NCI-H1436 (cell line): ENCODE measurements at regions not wholly inside any gene's neighbourhood (a gene's known extent, or its start where the extent isn't known, plus 50 kb on each side); places are given as distances from the start of the nearest gene placed in this dataset.
"Not testable (repeated sequence)": the region's sequence is repeated elsewhere in the genome, so short reads cannot be mapped to it uniquely, and the experiment has no call there.

Experiments used
- DNase-seq: peaks from one replicate; lab custom pipeline; 2025; lab: John Stamatoyannopoulos, UW

DNA sequence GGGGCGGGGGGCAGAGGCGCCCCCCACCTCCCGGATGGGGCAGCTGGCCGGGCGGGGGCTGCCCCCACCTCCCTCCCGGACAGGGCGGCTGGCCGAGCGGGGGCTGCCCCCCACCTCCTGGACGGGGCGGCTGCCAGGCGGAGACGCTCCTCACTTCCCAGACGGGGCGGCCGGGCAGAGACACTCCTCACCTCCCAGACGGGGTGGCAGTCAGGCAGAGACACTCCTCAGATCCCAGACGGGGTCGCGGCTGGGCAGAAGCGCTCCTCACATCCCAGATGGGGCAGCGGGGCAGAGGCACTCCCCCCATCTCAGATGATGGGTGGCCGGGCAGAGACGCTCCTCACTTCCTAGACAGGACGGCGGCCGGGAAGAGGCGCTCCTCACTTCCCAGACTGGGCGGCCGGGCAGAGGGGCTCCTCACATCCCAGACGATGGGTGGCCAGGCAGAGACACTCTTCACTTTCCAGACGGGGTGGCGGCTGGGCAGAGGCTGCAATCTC, 240.1 kb downstream of the NPIPA7 start:
- not testable (repeated sequence) for DNase-seq

- not testable (repeated sequence) for DNase-seq
These were observed 245.4 kb downstream of the NPIPA7 start for GRCh38 chr16:16624367-16624766.

- DNase-seq: not testable (repeated sequence)
These were observed 246.2 kb downstream of the NPIPA7 start for GRCh38 chr16:16625140-16625539.

DNA sequence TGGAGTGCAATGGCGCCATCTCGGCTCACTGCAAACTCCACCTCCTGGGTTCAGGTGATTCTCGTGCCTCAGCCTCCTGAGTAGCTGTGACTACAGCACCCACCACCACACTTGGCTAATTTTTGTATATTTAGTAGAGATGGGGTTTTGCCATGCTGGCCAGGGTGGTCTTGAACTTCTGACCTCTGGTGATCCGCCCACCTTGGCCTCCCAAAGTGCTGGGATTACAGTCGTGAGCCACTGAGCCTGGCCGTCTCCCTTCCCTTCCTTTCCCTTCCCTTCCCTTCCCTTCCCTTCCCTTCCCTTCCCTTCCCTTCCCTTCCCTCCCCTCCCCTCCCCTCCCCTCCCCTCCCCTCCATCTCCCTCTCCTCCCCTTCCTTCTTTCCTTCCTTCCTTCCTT, 248.9 kb downstream of the NPIPA7 start:
- DNase-seq: not testable (repeated sequence)

GRCh38 chr16:16638231-16638630, 259.3 kb downstream of the NPIPA7 start:
- not testable (repeated sequence) for DNase-seq

DNA sequence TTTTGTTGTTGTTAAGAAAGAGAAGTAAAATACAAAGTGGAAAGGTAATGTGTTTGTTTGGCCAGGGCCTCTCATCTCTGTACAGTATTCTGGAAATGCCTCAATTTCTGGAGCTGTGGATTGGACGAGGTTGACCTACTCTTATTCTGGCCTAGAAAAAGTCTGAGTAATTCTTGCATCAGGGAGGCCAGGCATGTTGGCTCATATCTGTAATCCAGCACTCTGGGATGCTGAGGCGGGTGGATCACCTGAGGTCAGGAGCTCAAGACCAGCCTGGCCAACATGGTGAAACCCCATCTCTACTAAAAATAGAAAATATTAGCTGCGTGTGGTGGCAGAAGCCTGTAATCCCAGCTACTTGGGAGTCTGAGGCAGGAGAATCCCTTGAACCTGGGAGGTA, 259.8 kb downstream of the NPIPA7 start:
- DNase-seq: not testable (repeated sequence)

DNA sequence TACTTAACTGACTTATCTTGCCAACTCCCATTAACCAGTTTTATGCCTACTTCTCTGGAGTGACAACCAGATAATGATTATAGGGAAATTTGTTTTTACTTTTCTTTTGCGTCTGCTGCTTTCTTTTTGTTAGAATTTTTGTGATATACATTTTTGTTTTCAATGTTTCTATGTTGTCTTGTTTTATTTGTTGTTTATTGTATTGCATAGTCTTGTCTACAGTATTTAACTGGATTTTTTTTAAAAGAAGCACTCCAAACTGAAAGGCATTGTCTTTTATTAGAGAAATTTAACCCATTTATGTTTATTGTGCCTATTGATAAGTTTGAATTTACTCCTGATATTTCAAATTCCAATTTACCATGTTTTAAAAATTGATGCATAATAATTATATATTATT, 264.9 kb downstream of the NPIPA7 start:
- not testable (repeated sequence) for DNase-seq

DNA sequence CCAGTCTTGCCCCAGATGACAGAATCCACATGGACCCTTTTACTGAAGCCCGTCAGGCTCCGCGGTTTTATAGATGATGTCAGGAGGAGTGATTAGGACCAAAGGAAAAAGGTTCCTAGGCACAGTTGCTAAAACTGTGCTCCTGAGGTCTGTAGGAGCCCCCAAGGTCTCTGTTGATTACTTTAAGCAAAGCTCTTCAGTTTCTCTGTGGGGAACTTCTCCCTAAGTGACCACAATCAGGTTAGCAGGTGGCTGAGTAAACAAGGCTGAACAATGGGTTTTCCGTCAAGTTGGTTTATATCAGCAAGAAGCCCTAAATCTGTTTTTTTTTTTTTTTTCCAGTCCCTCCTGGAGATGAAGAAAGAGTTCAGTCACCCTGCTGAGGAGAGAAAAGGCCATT, 269.1 kb downstream of the NPIPA7 start:
- not testable (repeated sequence) for DNase-seq

DNA sequence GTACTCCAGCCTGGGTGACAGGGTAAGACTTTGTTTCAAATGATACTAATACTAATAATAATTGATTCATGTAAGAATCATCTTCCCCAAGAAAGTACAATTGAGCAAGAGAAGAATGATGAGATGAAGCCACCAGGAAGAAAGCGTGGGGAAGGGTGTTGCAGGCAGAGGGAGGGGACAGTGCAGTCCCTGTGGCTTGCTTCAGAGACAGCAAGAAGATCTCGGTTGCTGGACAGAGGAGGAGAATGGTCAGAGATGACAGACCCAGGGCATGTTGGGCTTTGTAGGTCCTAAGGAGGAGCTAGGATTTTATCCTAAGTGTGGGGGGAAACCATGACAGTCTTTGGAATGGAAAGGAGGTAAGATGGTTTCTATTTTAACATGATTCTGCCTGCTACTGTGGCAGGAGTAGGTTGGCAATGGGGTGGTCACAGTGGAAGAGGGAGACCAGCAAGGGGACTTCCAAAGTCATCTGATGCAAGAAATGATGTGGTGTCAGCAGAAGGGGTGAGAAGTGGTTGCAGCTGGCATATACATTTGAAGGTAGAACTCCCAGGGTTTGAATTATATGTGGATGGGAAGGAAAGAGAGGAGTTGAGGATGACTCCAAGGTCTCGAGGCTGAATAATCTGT, 293.4 kb downstream of the NPIPA7 start:
- not testable (repeated sequence) for DNase-seq

DNA sequence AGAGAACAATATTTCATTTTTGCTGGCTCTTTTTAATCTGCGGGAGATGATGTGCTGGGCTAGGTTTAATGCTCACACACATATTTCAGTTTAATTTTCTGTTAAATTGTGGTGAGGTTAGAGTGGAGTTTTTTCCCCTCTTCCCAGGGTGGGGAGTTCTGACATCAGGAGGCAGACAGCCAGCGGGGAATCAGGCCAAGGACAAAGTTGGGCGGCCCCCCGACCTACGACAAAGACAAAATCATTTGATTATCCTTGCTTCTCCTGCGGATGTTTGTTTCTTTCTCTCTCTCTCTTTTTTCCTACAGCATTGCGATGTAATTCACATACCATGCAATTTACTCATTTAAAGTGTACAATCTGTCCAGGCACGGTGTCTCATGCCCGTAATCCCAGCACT, 295.9 kb downstream of the NPIPA7 start:
- not testable (repeated sequence) for DNase-seq

DNA sequence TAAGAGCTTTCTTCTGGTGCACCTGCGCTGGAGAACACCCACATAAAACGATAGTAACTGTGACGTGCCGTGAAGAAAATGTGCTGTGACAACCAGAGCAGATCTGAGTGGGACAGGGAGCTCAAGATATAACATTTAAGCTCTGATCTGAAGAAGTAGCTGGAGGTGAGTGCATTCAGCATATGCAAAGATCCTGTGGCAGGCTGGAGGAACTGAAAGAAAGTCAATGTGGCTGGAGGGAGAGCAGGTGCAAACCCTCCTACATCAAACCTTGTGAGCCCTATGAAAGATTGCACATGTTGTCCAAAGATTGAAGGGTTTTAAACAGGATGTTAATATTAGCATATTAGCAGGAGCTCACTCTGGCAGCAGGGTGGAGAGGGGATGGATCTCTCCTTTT, 342.9 kb downstream of the NPIPA7 start:
- DNase-seq: not testable (repeated sequence)

- DNase-seq: not testable (repeated sequence)
These were observed 343.7 kb downstream of the NPIPA7 start for GRCh38 chr16:16722666-16723065.

DNA sequence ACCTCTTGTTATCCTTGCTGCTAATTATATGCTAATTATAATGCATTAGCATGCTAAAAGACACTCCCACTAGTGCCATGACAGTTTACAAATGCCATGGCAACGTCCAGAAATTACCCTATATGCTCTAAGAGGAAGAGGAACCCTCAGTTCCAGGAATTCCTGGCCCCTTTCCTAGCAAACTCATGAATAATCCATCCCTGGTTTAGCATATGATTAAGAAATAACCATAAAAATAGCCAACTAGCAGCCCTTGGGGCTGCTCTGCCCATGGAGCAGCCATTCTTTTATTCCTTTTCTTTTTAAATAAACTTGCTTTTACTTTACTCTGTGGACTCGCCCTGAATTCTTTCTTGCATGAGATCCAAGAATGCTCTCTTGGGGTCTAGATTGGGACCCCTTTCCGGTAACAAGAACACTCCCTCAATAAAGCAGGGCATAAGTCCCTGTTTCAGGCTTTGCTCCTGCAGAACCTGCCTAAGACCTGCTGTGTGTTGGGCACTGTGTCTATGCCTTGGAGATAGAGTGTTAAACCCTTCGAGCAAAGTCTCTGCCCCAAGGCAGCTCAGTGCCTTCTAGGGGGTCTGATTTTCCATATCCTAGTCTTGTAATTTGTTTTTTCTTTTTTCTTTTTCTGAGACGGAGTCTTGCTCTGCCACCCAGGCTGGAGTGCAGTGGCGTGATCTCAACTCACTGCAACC, 345.0 kb downstream of the NPIPA7 start:
- not testable (repeated sequence) for DNase-seq

- not testable (repeated sequence) for DNase-seq
These were observed 348.1 kb downstream of the NPIPA7 start for GRCh38 chr16:16727048-16727447.

DNA sequence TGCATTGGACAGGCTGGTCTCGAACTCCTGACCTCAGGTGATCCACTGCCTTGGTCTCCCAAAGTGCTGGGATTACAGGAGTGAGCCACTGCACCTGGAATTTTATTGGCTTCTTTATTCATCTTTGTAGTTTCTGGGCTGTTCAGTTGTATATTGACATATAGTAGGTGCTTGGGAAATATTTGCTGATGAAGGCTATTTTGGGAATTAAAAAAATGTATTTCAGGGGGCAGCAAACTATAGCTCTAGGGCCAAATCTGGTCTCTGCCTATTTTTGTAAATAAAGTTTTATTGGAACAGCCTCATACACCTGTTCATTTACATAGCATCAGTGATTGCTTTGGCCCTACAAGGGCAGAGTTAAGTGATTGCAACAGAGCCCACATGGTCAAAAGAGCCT, 363.6 kb downstream of the NPIPA7 start:
- not testable (repeated sequence) for DNase-seq

DNA sequence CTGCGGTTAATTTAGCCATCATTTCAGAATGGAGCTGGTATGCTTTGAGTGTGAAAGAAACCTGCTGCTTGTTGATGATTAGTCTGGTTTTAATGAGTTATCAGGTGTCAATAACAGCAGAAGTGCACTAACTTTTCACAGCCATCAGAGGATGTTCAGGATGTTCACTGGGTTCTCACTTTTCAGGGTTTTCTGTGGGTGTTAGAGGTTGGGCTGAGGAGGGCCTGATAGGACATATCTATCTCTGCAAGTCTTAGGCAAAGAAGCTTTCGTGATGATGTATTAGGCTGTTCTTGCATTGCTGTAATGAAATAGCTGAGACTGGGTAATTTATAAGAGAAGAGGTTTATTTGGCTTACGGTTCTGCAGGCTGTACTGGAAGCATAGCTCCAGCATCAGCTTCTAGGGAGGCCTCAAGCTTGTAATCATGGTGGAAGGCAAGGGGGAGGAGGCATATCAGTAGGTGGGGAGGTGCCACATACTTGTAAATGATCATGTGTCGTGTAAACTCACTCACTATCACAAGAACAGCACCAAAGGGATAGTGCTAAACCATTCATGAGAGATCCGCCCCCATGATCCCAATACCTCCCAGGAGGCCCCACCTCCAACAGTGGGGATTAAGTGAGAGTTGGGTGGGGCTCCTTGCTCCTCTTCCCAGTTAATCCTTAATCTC, 376.2 kb downstream of the NPIPA7 start:
- DNase-seq: not testable (repeated sequence)

- no peak for DNase-seq
These were observed 384.5 kb downstream of the NPIPA7 start for GRCh38 chr16:16763449-16763848.

DNA sequence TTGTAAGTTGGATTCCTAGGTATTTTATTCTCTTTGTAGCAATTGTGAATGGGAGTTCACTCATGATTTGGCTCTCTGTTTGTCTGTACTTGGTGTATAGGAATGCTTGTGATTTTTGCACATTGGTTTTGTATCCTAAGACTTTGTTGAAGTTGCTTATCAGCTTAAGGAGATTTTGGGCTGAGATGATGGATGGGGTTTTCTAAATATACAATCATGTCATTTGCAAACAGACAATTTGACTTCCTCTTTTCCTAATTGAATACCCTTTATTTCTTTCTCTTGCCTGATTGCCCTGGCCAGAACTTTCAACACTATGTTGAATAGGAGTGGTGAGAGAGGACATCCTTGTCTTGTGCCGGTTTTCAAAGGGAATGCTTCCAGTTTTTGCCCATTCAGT, 391.8 kb downstream of the NPIPA7 start:
- not testable (repeated sequence) for DNase-seq

GRCh38 chr16:16774389-16774788, 395.4 kb downstream of the NPIPA7 start:
- DNase-seq: no peak

DNA sequence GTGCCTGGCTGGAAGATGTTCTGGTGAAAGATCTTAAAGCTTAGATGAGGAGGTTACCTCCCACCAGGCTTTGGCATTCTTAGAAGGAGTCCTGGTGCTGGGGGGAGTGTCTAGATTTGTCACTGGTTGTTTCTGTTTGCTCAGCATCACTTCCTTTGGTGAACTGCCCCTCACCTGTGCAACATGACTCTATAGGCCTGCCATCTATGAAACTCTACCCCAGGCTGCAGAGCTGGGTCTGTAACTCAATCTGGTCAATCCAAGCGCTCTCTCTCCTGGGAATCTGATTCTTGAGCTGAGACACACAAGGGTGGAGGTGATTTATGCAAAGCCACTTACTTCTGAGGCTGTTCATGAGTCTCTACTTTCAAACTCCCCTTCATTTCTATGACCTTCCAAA, 399.4 kb downstream of the NPIPA7 start:
- DNase-seq: no peak

DNA sequence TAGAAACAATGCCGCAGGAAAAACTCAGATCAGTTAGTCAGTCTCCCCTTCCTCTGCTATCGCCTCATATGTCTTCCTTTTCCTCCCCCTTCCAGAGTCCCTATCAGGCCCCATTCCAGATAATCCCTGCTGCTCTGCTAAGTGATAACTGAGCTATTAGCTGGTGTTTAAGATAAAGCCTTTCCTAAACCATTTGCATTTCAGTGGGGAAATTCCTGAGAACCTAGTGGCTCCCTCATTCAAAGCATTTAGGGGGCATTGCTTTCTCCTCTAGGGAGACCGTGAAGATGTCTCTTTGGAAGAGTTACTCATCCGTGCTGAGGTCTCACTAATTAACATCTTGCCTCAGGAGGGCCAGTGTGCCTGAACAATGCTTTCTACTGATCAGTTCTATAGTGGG, 401.6 kb downstream of the NPIPA7 start:
- DNase-seq: no peak

DNA sequence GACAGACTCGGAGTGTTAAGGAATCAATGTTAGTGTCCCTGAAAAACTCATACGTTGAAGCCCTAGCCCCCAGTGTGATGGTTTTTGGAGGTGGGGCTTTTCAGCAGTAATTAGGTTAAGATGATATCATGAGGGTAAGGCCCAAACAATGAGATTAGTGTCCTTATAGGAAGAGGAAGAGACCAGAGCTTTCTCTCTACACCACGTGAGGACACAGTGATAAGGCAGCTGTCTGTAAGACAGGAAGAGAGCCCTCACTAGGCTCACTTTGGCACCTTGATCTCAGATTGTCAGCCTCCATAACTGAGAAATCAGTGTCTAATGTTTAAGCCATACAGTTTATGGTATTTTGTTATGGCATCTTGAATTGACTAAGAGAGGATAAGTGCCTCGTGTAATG, 403.2 kb downstream of the NPIPA7 start:
- DNase-seq: no peak

GRCh38 chr16:16788004-16788403, 409.1 kb downstream of the NPIPA7 start:
- DNase-seq: no peak
